ENCODE measurements at regions not wholly inside any gene's neighbourhood (a gene's known extent, or its start where the extent isn't known, plus 50 kb on each side); places are given as distances from the start of the nearest gene placed in this dataset.

DNA sequence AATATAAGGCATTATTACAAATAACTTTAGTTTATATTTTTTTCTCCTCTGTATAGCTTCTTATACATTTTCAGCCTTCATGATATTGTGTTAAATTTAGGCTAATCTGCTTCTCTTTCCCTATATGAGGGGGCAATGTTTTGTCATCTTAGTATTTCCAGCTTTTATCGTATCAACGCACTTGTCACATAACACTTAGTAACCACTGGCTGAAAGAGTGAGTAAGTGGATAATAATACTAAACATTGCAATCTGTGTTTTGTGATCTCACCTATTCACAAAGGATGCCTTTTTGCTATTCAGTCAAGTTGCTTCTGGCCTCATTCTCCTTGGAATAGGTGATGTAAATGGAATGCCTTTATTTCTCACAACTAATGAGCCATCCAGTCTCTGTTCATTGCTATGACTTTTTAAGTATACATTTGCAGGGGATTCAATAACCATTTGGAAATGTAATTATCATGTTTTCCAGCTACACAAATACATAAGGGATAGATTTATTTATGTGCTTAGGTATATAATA lies 260.9 kb downstream of the BMP4 start:
- Mint-ChIP-seq H3K27me3 (ENCODE audit: unreplicated experiment) (no peaks in the 10 kb centered on the region), H3K27ac (ENCODE audit: unreplicated experiment) (no peak overlapping the region), H3K9me3 (ENCODE audit: unreplicated experiment) (no peaks in the 10 kb centered on the region), H3K4me3 (ENCODE audit: unreplicated experiment) (no peak overlapping the region), H3K4me1 (ENCODE audit: unreplicated experiment) (no peaks in the 10 kb centered on the region), H3K36me3 (ENCODE audit: low read depth, unreplicated experiment) (no peaks in the 10 kb centered on the region)
- TF ChIP-seq CTCF (IDR thresholded peaks at IDR 0.05; ENCODE audit: unreplicated experiment): no peak
- DNase-seq (ENCODE audit: low spot score): no peak

- no peak overlapping the region for H3K27ac Mint-ChIP-seq (ENCODE audit: unreplicated experiment)
- H3K27me3 Mint-ChIP-seq (ENCODE audit: unreplicated experiment): no peaks in the 10 kb centered on the region
- H3K36me3 Mint-ChIP-seq (ENCODE audit: low read depth, unreplicated experiment): no peaks in the 10 kb centered on the region
- H3K4me1 Mint-ChIP-seq (ENCODE audit: unreplicated experiment): no peaks in the 10 kb centered on the region
- no peaks in the 10 kb centered on the region for H3K9me3 Mint-ChIP-seq (ENCODE audit: unreplicated experiment)
- TF ChIP-seq CTCF (IDR thresholded peaks at IDR 0.05; ENCODE audit: unreplicated experiment): no peak
- H3K4me3 Mint-ChIP-seq (ENCODE audit: unreplicated experiment): no peak overlapping the region
- DNase-seq (ENCODE audit: low spot score): no peak
Observed at GRCh38 chr14:53692885-53693284, 263.7 kb downstream of the BMP4 start.

DNA sequence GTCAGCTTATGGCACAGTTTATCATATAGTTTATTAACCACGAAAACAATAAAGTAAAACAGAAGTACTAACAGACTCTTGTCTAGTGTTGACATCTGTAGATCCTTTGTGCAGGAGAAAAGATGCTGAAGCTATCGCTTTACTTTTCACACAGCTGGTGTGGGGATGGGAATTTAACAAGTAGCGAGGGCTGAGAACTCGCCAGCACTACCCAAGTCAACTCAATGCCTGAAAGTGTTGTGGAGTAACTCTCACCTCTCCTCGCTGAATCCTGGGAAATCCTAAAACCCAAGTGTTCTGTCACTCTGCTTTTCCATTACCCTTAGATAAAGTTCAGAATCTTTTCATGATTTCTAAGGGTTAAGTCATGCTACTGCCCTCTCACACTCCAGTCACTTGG lies 264.2 kb downstream of the BMP4 start:
- no peak overlapping the region for H3K27ac Mint-ChIP-seq (ENCODE audit: unreplicated experiment)
- H3K4me1 Mint-ChIP-seq (ENCODE audit: unreplicated experiment): no peaks in the 10 kb centered on the region
- no peak overlapping the region for H3K4me3 Mint-ChIP-seq (ENCODE audit: unreplicated experiment)
- DNase-seq (ENCODE audit: low spot score): no peak
- TF ChIP-seq CTCF (IDR thresholded peaks at IDR 0.05; ENCODE audit: unreplicated experiment): no peak
- H3K36me3 Mint-ChIP-seq (ENCODE audit: low read depth, unreplicated experiment): no peaks in the 10 kb centered on the region
- no peaks in the 10 kb centered on the region for H3K27me3 Mint-ChIP-seq (ENCODE audit: unreplicated experiment)
- H3K9me3 Mint-ChIP-seq (ENCODE audit: unreplicated experiment): no peaks in the 10 kb centered on the region

GRCh38 chr14:53683229-53683628 lies 273.4 kb downstream of the BMP4 start:
- no peak for DNase-seq (ENCODE audit: low spot score)
- H3K36me3 Mint-ChIP-seq (ENCODE audit: low read depth, unreplicated experiment): no peaks in the 10 kb centered on the region
- no peaks in the 10 kb centered on the region for H3K9me3 Mint-ChIP-seq (ENCODE audit: unreplicated experiment)
- H3K27me3 Mint-ChIP-seq (ENCODE audit: unreplicated experiment): peaks cover 3% of the 10 kb centered on the region
- no peaks in the 10 kb centered on the region for H3K4me1 Mint-ChIP-seq (ENCODE audit: unreplicated experiment)
- H3K27ac Mint-ChIP-seq (ENCODE audit: unreplicated experiment): no peak overlapping the region
- no peak for TF ChIP-seq CTCF (IDR thresholded peaks at IDR 0.05; ENCODE audit: unreplicated experiment)
- H3K4me3 Mint-ChIP-seq (ENCODE audit: unreplicated experiment): no peak overlapping the region

DNA sequence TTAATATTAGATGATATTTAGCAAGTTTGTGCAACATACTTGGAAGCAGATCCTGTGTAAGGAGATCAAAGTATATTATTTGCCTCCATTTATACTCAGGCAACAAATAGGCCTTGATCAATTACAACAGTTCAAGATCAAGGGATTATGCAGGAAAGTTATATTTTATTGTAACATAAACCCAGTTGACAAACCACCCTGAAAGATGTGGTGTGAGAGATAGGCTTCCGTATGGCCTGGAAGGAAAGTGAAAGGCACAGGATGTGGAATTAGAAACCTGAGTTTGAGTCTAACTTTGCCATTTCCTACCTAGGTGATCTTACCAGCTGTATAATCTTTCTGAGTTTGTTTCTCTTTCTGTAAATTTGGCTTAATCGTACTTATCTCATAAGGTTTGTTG lies 284.1 kb downstream of the BMP4 start:
- no peak for DNase-seq (ENCODE audit: low spot score)
- Mint-ChIP-seq H3K36me3 (ENCODE audit: low read depth, unreplicated experiment) (no peaks in the 10 kb centered on the region), H3K27ac (ENCODE audit: unreplicated experiment) (no peak overlapping the region), H3K9me3 (ENCODE audit: unreplicated experiment) (no peaks in the 10 kb centered on the region), H3K27me3 (ENCODE audit: unreplicated experiment) (no peaks in the 10 kb centered on the region), H3K4me3 (ENCODE audit: unreplicated experiment) (no peak overlapping the region), H3K4me1 (ENCODE audit: unreplicated experiment) (no peaks in the 10 kb centered on the region)
- no peak for TF ChIP-seq CTCF (IDR thresholded peaks at IDR 0.05; ENCODE audit: unreplicated experiment)

Measured in endothelial cell (in vitro differentiated cells).